ENCODE measurements at regions not wholly inside any gene's neighbourhood (a gene's known extent, or its start where the extent isn't known, plus 50 kb on each side); places are given as distances from the start of the nearest gene placed in this dataset.

- H2AFZ ChIP-seq = no peak overlapping the region
- no peaks in the 10 kb centered on the region for H3K4me1 ChIP-seq
- H3K27me3 ChIP-seq (ENCODE audit: control insufficient read depth, insufficient read depth, low read length) = no peaks in the 10 kb centered on the region
- H3K79me2 ChIP-seq = no peaks in the 10 kb centered on the region
- H3K4me2 ChIP-seq (ENCODE audit: low read length) = no peak overlapping the region
- no peak for TF ChIP-seq CTCF (IDR thresholded peaks at IDR 0.05)
- no peak overlapping the region for H3K4me3 ChIP-seq (ENCODE audit: low read depth, low read length)
- H3K9me3 ChIP-seq (ENCODE audit: control insufficient read depth, low read length) = no peaks in the 10 kb centered on the region
- H3K27ac ChIP-seq = no peak overlapping the region
- no peaks in the 10 kb centered on the region for H3K36me3 ChIP-seq (ENCODE audit: control insufficient read depth, insufficient read depth, low read length)
- no peak overlapping the region for H3K9ac ChIP-seq
Measured at GRCh38 chr13:90866006-90866405, 481.5 kb upstream of the MIR17HG start.

- no peak overlapping the region for H3K27ac ChIP-seq
- no peaks in the 10 kb centered on the region for H3K79me2 ChIP-seq
- no peaks in the 10 kb centered on the region for H3K36me3 ChIP-seq (ENCODE audit: control insufficient read depth, insufficient read depth, low read length)
- no peak for TF ChIP-seq CTCF (IDR thresholded peaks at IDR 0.05)
- no peaks in the 10 kb centered on the region for H3K27me3 ChIP-seq (ENCODE audit: control insufficient read depth, insufficient read depth, low read length)
- H3K4me3 ChIP-seq (ENCODE audit: low read depth, low read length) = no peak overlapping the region
- H2AFZ ChIP-seq = no peak overlapping the region
- H3K4me2 ChIP-seq (ENCODE audit: low read length) = no peak overlapping the region
- H3K4me1 ChIP-seq = no peaks in the 10 kb centered on the region
- H3K9ac ChIP-seq = no peak overlapping the region
- no peaks in the 10 kb centered on the region for H3K9me3 ChIP-seq (ENCODE audit: control insufficient read depth, low read length)
Measured at GRCh38 chr13:90867336-90867683, 480.2 kb upstream of the MIR17HG start.

GRCh38 chr13:90868321-90868920 lies 479.1 kb upstream of the MIR17HG start:
- Histone ChIP-seq H3K27ac (no peak overlapping the region), H3K4me2 (ENCODE audit: low read length) (no peak overlapping the region), H3K4me1 (no peaks in the 10 kb centered on the region), H3K9ac (no peak overlapping the region), H3K79me2 (no peaks in the 10 kb centered on the region), H3K9me3 (ENCODE audit: control insufficient read depth, low read length) (no peaks in the 10 kb centered on the region), H2AFZ (no peak overlapping the region), H3K36me3 (ENCODE audit: control insufficient read depth, insufficient read depth, low read length) (no peaks in the 10 kb centered on the region), H3K4me3 (ENCODE audit: low read depth, low read length) (no peak overlapping the region), H3K27me3 (ENCODE audit: control insufficient read depth, insufficient read depth, low read length) (no peaks in the 10 kb centered on the region)
- no peak for TF ChIP-seq CTCF (IDR thresholded peaks at IDR 0.05)

GRCh38 chr13:90869580-90869979 lies 477.9 kb upstream of the MIR17HG start:
- Histone ChIP-seq H3K4me2 (ENCODE audit: low read length) (no peak overlapping the region), H3K9me3 (ENCODE audit: control insufficient read depth, low read length) (no peaks in the 10 kb centered on the region), H3K9ac (no peak overlapping the region), H3K4me1 (no peaks in the 10 kb centered on the region), H2AFZ (no peak overlapping the region), H3K27ac (no peak overlapping the region), H3K79me2 (no peaks in the 10 kb centered on the region), H3K27me3 (ENCODE audit: control insufficient read depth, insufficient read depth, low read length) (no peaks in the 10 kb centered on the region), H3K4me3 (ENCODE audit: low read depth, low read length) (no peak overlapping the region), H3K36me3 (ENCODE audit: control insufficient read depth, insufficient read depth, low read length) (no peaks in the 10 kb centered on the region)
- TF ChIP-seq CTCF (IDR thresholded peaks at IDR 0.05) = no peak

GRCh38 chr13:90872491-90873025 lies 474.9 kb upstream of the MIR17HG start:
- H3K4me1 ChIP-seq = no peaks in the 10 kb centered on the region
- H3K9ac ChIP-seq = no peak overlapping the region
- no peak overlapping the region for H2AFZ ChIP-seq
- H3K4me3 ChIP-seq (ENCODE audit: low read depth, low read length) = no peak overlapping the region
- H3K79me2 ChIP-seq = no peaks in the 10 kb centered on the region
- no peaks in the 10 kb centered on the region for H3K27me3 ChIP-seq (ENCODE audit: control insufficient read depth, insufficient read depth, low read length)
- no peak for TF ChIP-seq CTCF (IDR thresholded peaks at IDR 0.05)
- no peak overlapping the region for H3K27ac ChIP-seq
- no peaks in the 10 kb centered on the region for H3K9me3 ChIP-seq (ENCODE audit: control insufficient read depth, low read length)
- H3K4me2 ChIP-seq (ENCODE audit: low read length) = no peak overlapping the region
- H3K36me3 ChIP-seq (ENCODE audit: control insufficient read depth, insufficient read depth, low read length) = no peaks in the 10 kb centered on the region

Data from parathyroid adenoma (tissue), 2 donors.